Urothelium cell line (cell line): ENCODE measurements at regions not wholly inside any gene's neighbourhood (a gene's known extent, or its start where the extent isn't known, plus 50 kb on each side); places are given as distances from the start of the nearest gene placed in this dataset.

Experiments used
- DNase-seq: peaks from one replicate; pipeline ENCODE4 v3.0.0; 2011; ENCODE audit warnings: low spot score, mixed read lengths
- FAIRE-seq: peaks from 2 replicates; lab custom pipeline; 2011; peaks lifted over from hg19 to GRCh38; lab: Jason Lieb, UNC

- FAIRE-seq = no peak
- DNase-seq = no peak
These were observed 63.0 kb upstream of the CALM2 start for GRCh38 chr2:47239119-47239969.

GRCh38 chr2:47238638-47239037, 62.3 kb upstream of the CALM2 start:
- DNase-seq (no peak), FAIRE-seq (no peak)

- FAIRE-seq (no peak), DNase-seq (no peak)
These were observed 61.3 kb upstream of the CALM2 start for GRCh38 chr2:47237375-47238334.

GRCh38 chr2:47236503-47237215, 60.3 kb upstream of the CALM2 start:
- DNase-seq = no peak
- no peak for FAIRE-seq

- DNase-seq (no peak), FAIRE-seq (no peak)
These were observed 58.8 kb upstream of the CALM2 start for GRCh38 chr2:47235132-47235531.

GRCh38 chr2:47234456-47234855, 58.1 kb upstream of the CALM2 start:
- no peak for DNase-seq
- FAIRE-seq = no peak

GRCh38 chr2:47232738-47233415, 56.6 kb upstream of the CALM2 start:
- FAIRE-seq (peak; percentile 42), DNase-seq (no peak)

GRCh38 chr2:47230418-47230817, 54.1 kb upstream of the CALM2 start:
- FAIRE-seq (no peak), DNase-seq (no peak)

GRCh38 chr2:47227532-47228279, 51.4 kb upstream of the CALM2 start:
- no peak for DNase-seq
- no peak for FAIRE-seq

- FAIRE-seq (no peak), DNase-seq (no peak)
These were observed 50.6 kb upstream of the CALM2 start for GRCh38 chr2:47226923-47227220.

GRCh38 chr2:47226132-47226922, 50.0 kb upstream of the CALM2 start:
- DNase-seq (no peak), FAIRE-seq (no peak)
